ENCODE measurements at regions not wholly inside any gene's neighbourhood (a gene's known extent, or its start where the extent isn't known, plus 50 kb on each side); places are given as distances from the start of the nearest gene placed in this dataset.

- CTCF ChIA-PET, result no interaction called here
- ATAC-seq, result no peak
- no peak overlapping the region for H3K27ac Mint-ChIP-seq
Observed at GRCh38 chr18:2144811-2145210, 426.5 kb downstream of the METTL4 start.

More at GRCh38 chr18:2144811-2145210, 426.5 kb downstream of the METTL4 start:
- Mint-ChIP-seq H3K4me3 (no peak overlapping the region), H3K4me1 (peaks cover 8% of the 10 kb centered on the region), H3K27me3 (ENCODE audit: low read depth) (no peaks in the 10 kb centered on the region), H3K36me3 (no peaks in the 10 kb centered on the region), H3K9me3 (peaks cover 40% of the 10 kb centered on the region)
- no peak for DNase-seq (ENCODE audit: low spot score)
- no peak for TF ChIP-seq ZBTB21 (CRISPR knock-in tag; IDR thresholded peaks at IDR 0.05; ENCODE audit: borderline replicate concordance)
- no peak for TF ChIP-seq NFE2L1 (CRISPR knock-in tag; IDR thresholded peaks at IDR 0.05)
- no peak for TF ChIP-seq AR (CRISPR knock-in tag; IDR thresholded peaks at IDR 0.05)
- no peak for TF ChIP-seq SOX15 (CRISPR knock-in tag; IDR thresholded peaks at IDR 0.05)
- no peak for TF ChIP-seq PREB (CRISPR knock-in tag; IDR thresholded peaks at IDR 0.05; ENCODE audit: borderline replicate concordance)
- no peak for TF ChIP-seq ZNF317 (CRISPR knock-in tag; IDR thresholded peaks at IDR 0.05; ENCODE audit: borderline replicate concordance, low read depth)
- no peak for TF ChIP-seq CBFB (CRISPR knock-in tag; IDR thresholded peaks at IDR 0.05; ENCODE audit: low read depth)
- TF ChIP-seq RORB (CRISPR knock-in tag; IDR thresholded peaks at IDR 0.05), result no peak
- TF ChIP-seq ZNF671 (CRISPR knock-in tag; IDR thresholded peaks at IDR 0.05), result no peak
- TF ChIP-seq, protein P1, sequence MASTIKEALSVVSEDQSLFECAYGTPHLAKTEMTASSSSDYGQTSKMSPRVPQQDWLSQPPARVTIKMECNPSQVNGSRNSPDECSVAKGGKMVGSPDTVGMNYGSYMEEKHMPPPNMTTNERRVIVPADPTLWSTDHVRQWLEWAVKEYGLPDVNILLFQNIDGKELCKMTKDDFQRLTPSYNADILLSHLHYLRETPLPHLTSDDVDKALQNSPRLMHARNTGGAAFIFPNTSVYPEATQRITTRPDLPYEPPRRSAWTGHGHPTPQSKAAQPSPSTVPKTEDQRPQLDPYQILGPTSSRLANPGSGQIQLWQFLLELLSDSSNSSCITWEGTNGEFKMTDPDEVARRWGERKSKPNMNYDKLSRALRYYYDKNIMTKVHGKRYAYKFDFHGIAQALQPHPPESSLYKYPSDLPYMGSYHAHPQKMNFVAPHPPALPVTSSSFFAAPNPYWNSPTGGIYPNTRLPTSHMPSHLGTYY (CRISPR knock-in tag; IDR thresholded peaks at IDR 0.05), result no peak
- TF ChIP-seq, protein P2, sequence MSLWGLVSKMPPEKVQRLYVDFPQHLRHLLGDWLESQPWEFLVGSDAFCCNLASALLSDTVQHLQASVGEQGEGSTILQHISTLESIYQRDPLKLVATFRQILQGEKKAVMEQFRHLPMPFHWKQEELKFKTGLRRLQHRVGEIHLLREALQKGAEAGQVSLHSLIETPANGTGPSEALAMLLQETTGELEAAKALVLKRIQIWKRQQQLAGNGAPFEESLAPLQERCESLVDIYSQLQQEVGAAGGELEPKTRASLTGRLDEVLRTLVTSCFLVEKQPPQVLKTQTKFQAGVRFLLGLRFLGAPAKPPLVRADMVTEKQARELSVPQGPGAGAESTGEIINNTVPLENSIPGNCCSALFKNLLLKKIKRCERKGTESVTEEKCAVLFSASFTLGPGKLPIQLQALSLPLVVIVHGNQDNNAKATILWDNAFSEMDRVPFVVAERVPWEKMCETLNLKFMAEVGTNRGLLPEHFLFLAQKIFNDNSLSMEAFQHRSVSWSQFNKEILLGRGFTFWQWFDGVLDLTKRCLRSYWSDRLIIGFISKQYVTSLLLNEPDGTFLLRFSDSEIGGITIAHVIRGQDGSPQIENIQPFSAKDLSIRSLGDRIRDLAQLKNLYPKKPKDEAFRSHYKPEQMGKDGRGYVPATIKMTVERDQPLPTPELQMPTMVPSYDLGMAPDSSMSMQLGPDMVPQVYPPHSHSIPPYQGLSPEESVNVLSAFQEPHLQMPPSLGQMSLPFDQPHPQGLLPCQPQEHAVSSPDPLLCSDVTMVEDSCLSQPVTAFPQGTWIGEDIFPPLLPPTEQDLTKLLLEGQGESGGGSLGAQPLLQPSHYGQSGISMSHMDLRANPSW (CRISPR knock-in tag; conservative IDR thresholded peaks at IDR 0.05; ENCODE audit: low read depth), result no peak
- no peak for TF ChIP-seq SP1 (CRISPR knock-in tag; conservative IDR thresholded peaks at IDR 0.05)
- no peak for TF ChIP-seq FOXP4 (CRISPR knock-in tag; IDR thresholded peaks at IDR 0.05)
- TF ChIP-seq, protein P3, sequence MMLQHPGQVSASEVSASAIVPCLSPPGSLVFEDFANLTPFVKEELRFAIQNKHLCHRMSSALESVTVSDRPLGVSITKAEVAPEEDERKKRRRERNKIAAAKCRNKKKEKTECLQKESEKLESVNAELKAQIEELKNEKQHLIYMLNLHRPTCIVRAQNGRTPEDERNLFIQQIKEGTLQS (CRISPR knock-in tag; conservative IDR thresholded peaks at IDR 0.05), result no peak
- no peak for TF ChIP-seq NFYB (CRISPR knock-in tag; conservative IDR thresholded peaks at IDR 0.05; ENCODE audit: low read depth)
- no peak for TF ChIP-seq EMX1 (CRISPR knock-in tag; IDR thresholded peaks at IDR 0.05)
- no peak for TF ChIP-seq TEAD4 (CRISPR knock-in tag; IDR thresholded peaks at IDR 0.05)
- TF ChIP-seq TEAD1 (CRISPR knock-in tag; IDR thresholded peaks at IDR 0.05), result no peak
- POLR2A ChIA-PET, result no interaction called here

Measured in WTC11 (cell line).